ENCODE measurements at regions not wholly inside any gene's neighbourhood (a gene's known extent, or its start where the extent isn't known, plus 50 kb on each side); places are given as distances from the start of the nearest gene placed in this dataset.
A peak's percentile ranks its signal among the peaks of the same experiment; 100 is the strongest.

GRCh38 chr3:16033889-16034687 is 140.4 kb upstream of the GALNT15 start:
- Mint-ChIP-seq H3K9me3 (no peaks in the 10 kb centered on the region), H3K4me1 (no peaks in the 10 kb centered on the region), H3K4me3 (no peak overlapping the region), H3K36me3 (ENCODE audit: low read depth) (no peaks in the 10 kb centered on the region), H3K27me3 (peaks cover 9% of the 10 kb centered on the region), H3K27ac (no peak overlapping the region)
- ChIA-PET CTCF (interaction anchor here (1.1 kb wide), 1 partner anchor 14 kb away, joined by 3 read pairs; no protein-coding TSS in a partner anchor), POLR2A (no interaction called here)
- TF ChIP-seq, protein P1, sequence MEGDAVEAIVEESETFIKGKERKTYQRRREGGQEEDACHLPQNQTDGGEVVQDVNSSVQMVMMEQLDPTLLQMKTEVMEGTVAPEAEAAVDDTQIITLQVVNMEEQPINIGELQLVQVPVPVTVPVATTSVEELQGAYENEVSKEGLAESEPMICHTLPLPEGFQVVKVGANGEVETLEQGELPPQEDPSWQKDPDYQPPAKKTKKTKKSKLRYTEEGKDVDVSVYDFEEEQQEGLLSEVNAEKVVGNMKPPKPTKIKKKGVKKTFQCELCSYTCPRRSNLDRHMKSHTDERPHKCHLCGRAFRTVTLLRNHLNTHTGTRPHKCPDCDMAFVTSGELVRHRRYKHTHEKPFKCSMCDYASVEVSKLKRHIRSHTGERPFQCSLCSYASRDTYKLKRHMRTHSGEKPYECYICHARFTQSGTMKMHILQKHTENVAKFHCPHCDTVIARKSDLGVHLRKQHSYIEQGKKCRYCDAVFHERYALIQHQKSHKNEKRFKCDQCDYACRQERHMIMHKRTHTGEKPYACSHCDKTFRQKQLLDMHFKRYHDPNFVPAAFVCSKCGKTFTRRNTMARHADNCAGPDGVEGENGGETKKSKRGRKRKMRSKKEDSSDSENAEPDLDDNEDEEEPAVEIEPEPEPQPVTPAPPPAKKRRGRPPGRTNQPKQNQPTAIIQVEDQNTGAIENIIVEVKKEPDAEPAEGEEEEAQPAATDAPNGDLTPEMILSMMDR (IDR thresholded peaks at IDR 0.05): no peak
- no peak for ATAC-seq (ENCODE audit: low read depth)
- intact Hi-C loops (cut with micrococcal nuclease): no loop called here
- DNase-seq: no peak

- H3K27me3 Mint-ChIP-seq: peaks cover 6% of the 10 kb centered on the region
- peaks cover 4% of the 10 kb centered on the region for H3K9me3 Mint-ChIP-seq
- DNase-seq (no peak), ATAC-seq (ENCODE audit: low read depth) (no peak)
- ChIA-PET CTCF (no interaction called here), POLR2A (no interaction called here)
- H3K36me3 Mint-ChIP-seq (ENCODE audit: low read depth): no peaks in the 10 kb centered on the region
- intact Hi-C loops (cut with micrococcal nuclease): no loop called here
- TF ChIP-seq, protein P1 (IDR thresholded peaks at IDR 0.05): no peak
- no peak overlapping the region for H3K27ac Mint-ChIP-seq
- H3K4me3 Mint-ChIP-seq: no peak overlapping the region
- H3K4me1 Mint-ChIP-seq: no peaks in the 10 kb centered on the region
These were observed 133.5 kb upstream of the GALNT15 start for GRCh38 chr3:16040991-16041390.

- Mint-ChIP-seq H3K4me1 (no peaks in the 10 kb centered on the region), H3K9me3 (no peaks in the 10 kb centered on the region), H3K27ac (no peak overlapping the region), H3K4me3 (no peak overlapping the region), H3K27me3 (peaks cover 2% of the 10 kb centered on the region), H3K36me3 (ENCODE audit: low read depth) (no peaks in the 10 kb centered on the region)
- ChIA-PET POLR2A (no interaction called here), CTCF (interaction anchor here (0.7 to 1.9 kb wide), 12 partner anchors 14 to 1184 kb away, joined by 3 to 10 read pairs (median 3); no protein-coding TSS in a partner anchor)
- intact Hi-C loops (cut with micrococcal nuclease): loop anchor here (1.0 to 5.0 kb wide), 6 partner anchors 130 to 846 kb away; no protein-coding TSS in a partner anchor
- no peak for DNase-seq
- peak; percentile 86 for ATAC-seq (ENCODE audit: low read depth)
- TF ChIP-seq, protein P1 (IDR thresholded peaks at IDR 0.05): peak; percentile 27
These were observed 125.8 kb upstream of the GALNT15 start for GRCh38 chr3:16048435-16049318.

- CTCF ChIA-PET: interaction anchor here (0.8 to 1.3 kb wide), 2 partner anchors 27 to 197 kb away, joined by 3 to 4 read pairs; no protein-coding TSS in a partner anchor
- TF ChIP-seq, protein P1 (IDR thresholded peaks at IDR 0.05): no peak
- intact Hi-C loops (cut with micrococcal nuclease): no loop called here
- Mint-ChIP-seq H3K9me3 (no peaks in the 10 kb centered on the region), H3K4me1 (no peaks in the 10 kb centered on the region), H3K27ac (no peak overlapping the region), H3K27me3 (peaks cover 2% of the 10 kb centered on the region), H3K36me3 (ENCODE audit: low read depth) (no peaks in the 10 kb centered on the region), H3K4me3 (no peak overlapping the region)
- ATAC-seq (ENCODE audit: low read depth): no peak
- POLR2A ChIA-PET: interaction anchor here (0.7 kb wide), 1 partner anchor 21 kb away, joined by 7 read pairs; no protein-coding TSS in a partner anchor
- no peak for DNase-seq
These were observed 123.6 kb upstream of the GALNT15 start for GRCh38 chr3:16050641-16051467.

All from activated B cell treated with CpG ODN at 0.5 μM for 24 hours (primary cell).